ENCODE measurements at regions not wholly inside any gene's neighbourhood (a gene's known extent, or its start where the extent isn't known, plus 50 kb on each side); places are given as distances from the start of the nearest gene placed in this dataset.

DNA sequence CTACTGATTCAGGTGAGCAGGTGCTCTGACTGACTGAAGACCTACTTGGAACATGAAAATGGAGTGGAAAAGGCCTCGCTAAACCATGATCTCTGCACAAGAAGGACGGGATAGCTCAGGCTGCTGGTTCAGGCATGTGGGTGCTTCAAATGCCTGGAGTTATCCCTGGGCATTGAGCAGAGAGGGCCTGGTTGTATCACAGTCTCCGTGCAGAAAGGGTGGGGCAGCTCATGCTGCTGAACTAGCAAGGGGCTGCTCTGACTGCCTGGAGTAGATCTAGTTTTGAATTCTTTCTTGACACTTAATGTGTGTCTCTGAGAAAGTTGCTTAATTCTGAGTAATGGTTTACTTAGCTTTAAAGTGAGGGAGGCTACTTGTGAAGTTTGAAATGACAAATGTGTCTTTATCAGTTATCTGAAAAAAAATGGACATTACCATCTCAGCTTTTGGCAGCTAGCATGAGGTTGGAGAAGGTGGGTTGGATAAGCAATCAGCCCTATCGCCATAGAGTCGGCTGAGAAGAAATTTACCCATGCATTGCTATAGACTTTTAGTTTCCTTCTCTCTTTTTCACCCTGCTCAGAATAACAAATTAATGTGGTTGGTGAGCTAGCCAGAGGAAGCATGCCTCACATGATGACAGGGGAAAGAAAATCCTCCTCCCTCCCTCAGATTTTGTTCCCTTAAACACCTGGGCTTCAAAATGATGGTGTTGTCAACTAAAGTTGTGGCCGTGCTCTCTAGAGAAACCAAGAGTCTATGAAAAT lies 832.4 kb downstream of the STIM2 start:
- peak overlapping the region; percentile 57; the same call in 1 of the 2 replicates for H2AFZ ChIP-seq
- ATAC-seq: no peak

More for the DNA sequence above, 832.4 kb downstream of the STIM2 start:
- H3K27ac ChIP-seq (ENCODE audit: low read depth): no peak overlapping the region
- Mint-ChIP-seq H3K27me3 (ENCODE audit: insufficient read depth, low read depth, poor library complexity) (peaks cover 2% of the 10 kb centered on the region), H3K4me3 (no peak overlapping the region), H3K36me3 (ENCODE audit: low read depth) (no peaks in the 10 kb centered on the region), H3K27ac (no peak overlapping the region), H3K9me3 (no peaks in the 10 kb centered on the region), H3K4me1 (no peaks in the 10 kb centered on the region; the same call in 2 of the 3 replicates)
- DNase-seq (ENCODE audit: low spot score): no peak
- H3F3A ChIP-seq (replicated peaks; ENCODE audit: low read depth): no peaks in the 10 kb centered on the region
- H3K79me2 ChIP-seq (replicated peaks; ENCODE audit: insufficient read depth): no peaks in the 10 kb centered on the region
- H3K4me3 ChIP-seq: no peak overlapping the region
- no peaks in the 10 kb centered on the region for H3K27me3 ChIP-seq (ENCODE audit: insufficient read depth)
- no peaks in the 10 kb centered on the region for H3K4me1 ChIP-seq (ENCODE audit: insufficient read depth)
- H3K9me2 ChIP-seq (ENCODE audit: insufficient read depth): peaks cover 4% of the 10 kb centered on the region; the same call in 1 of the 2 replicates
- no peak overlapping the region for H3K4me2 ChIP-seq
- no peaks in the 10 kb centered on the region for H4K20me1 ChIP-seq (replicated peaks; ENCODE audit: insufficient read depth)
- H3K36me3 ChIP-seq (ENCODE audit: insufficient read depth): no peaks in the 10 kb centered on the region
- TF ChIP-seq EZH2phosphoT487 (IDR thresholded peaks at IDR 0.05; ENCODE audit: unreplicated experiment): no peak
- TF ChIP-seq ZNF114 (CRISPR knock-in tag; IDR thresholded peaks at IDR 0.05): no peak
- TF ChIP-seq REST (IDR thresholded peaks at IDR 0.05; ENCODE audit: unreplicated experiment): no peak
- TF ChIP-seq STAT1 (IDR thresholded peaks at IDR 0.05; ENCODE audit: unreplicated experiment): no peak
- TF ChIP-seq EZH2 (IDR thresholded peaks at IDR 0.05; ENCODE audit: low read depth, unreplicated experiment): no peak
- TF ChIP-seq ZNF331 (CRISPR knock-in tag; IDR thresholded peaks at IDR 0.05; ENCODE audit: low read depth): no peak
- TF ChIP-seq JUNB (IDR thresholded peaks at IDR 0.05; ENCODE audit: unreplicated experiment): no peak
- TF ChIP-seq CREB1 (CRISPR knock-in tag; IDR thresholded peaks at IDR 0.05; ENCODE audit: low read depth): no peak
- TF ChIP-seq, protein P1, sequence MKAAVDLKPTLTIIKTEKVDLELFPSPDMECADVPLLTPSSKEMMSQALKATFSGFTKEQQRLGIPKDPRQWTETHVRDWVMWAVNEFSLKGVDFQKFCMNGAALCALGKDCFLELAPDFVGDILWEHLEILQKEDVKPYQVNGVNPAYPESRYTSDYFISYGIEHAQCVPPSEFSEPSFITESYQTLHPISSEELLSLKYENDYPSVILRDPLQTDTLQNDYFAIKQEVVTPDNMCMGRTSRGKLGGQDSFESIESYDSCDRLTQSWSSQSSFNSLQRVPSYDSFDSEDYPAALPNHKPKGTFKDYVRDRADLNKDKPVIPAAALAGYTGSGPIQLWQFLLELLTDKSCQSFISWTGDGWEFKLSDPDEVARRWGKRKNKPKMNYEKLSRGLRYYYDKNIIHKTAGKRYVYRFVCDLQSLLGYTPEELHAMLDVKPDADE (IDR thresholded peaks at IDR 0.05): no peak
- TF ChIP-seq, protein P2, sequence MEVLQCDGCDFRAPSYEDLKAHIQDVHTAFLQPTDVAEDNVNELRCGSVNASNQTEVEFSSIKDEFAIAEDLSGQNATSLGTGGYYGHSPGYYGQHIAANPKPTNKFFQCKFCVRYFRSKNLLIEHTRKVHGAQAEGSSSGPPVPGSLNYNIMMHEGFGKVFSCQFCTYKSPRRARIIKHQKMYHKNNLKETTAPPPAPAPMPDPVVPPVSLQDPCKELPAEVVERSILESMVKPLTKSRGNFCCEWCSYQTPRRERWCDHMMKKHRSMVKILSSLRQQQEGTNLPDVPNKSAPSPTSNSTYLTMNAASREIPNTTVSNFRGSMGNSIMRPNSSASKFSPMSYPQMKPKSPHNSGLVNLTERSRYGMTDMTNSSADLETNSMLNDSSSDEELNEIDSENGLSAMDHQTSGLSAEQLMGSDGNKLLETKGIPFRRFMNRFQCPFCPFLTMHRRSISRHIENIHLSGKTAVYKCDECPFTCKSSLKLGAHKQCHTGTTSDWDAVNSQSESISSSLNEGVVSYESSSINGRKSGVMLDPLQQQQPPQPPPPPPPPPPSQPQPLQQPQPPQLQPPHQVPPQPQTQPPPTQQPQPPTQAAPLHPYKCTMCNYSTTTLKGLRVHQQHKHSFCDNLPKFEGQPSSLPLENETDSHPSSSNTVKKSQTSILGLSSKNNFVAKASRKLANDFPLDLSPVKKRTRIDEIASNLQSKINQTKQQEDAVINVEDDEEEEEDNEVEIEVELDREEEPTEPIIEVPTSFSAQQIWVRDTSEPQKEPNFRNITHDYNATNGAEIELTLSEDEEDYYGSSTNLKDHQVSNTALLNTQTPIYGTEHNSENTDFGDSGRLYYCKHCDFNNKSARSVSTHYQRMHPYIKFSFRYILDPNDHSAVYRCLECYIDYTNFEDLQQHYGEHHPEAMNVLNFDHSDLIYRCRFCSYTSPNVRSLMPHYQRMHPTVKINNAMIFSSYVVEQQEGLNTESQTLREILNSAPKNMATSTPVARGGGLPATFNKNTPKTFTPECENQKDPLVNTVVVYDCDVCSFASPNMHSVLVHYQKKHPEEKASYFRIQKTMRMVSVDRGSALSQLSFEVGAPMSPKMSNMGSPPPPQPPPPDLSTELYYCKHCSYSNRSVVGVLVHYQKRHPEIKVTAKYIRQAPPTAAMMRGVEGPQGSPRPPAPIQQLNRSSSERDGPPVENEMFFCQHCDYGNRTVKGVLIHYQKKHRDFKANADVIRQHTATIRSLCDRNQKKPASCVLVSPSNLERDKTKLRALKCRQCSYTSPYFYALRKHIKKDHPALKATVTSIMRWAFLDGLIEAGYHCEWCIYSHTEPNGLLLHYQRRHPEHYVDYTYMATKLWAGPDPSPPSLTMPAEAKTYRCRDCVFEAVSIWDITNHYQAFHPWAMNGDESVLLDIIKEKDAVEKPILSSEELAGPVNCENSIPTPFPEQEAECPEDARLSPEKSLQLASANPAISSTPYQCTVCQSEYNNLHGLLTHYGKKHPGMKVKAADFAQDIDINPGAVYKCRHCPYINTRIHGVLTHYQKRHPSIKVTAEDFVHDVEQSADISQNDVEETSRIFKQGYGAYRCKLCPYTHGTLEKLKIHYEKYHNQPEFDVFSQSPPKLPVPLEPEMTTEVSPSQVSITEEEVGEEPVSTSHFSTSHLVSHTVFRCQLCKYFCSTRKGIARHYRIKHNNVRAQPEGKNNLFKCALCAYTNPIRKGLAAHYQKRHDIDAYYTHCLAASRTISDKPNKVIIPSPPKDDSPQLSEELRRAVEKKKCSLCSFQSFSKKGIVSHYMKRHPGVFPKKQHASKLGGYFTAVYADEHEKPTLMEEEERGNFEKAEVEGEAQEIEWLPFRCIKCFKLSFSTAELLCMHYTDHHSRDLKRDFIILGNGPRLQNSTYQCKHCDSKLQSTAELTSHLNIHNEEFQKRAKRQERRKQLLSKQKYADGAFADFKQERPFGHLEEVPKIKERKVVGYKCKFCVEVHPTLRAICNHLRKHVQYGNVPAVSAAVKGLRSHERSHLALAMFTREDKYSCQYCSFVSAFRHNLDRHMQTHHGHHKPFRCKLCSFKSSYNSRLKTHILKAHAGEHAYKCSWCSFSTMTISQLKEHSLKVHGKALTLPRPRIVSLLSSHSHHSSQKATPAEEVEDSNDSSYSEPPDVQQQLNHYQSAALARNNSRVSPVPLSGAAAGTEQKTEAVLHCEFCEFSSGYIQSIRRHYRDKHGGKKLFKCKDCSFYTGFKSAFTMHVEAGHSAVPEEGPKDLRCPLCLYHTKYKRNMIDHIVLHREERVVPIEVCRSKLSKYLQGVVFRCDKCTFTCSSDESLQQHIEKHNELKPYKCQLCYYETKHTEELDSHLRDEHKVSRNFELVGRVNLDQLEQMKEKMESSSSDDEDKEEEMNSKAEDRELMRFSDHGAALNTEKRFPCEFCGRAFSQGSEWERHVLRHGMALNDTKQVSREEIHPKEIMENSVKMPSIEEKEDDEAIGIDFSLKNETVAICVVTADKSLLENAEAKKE (CRISPR knock-in tag; IDR thresholded peaks at IDR 0.05): no peak
- no peak for TF ChIP-seq POLR2AphosphoS5 (IDR thresholded peaks at IDR 0.05; ENCODE audit: low read depth)
- no peak for TF ChIP-seq NANOG (IDR thresholded peaks at IDR 0.05; ENCODE audit: borderline replicate concordance)
- TF ChIP-seq, protein P3, sequence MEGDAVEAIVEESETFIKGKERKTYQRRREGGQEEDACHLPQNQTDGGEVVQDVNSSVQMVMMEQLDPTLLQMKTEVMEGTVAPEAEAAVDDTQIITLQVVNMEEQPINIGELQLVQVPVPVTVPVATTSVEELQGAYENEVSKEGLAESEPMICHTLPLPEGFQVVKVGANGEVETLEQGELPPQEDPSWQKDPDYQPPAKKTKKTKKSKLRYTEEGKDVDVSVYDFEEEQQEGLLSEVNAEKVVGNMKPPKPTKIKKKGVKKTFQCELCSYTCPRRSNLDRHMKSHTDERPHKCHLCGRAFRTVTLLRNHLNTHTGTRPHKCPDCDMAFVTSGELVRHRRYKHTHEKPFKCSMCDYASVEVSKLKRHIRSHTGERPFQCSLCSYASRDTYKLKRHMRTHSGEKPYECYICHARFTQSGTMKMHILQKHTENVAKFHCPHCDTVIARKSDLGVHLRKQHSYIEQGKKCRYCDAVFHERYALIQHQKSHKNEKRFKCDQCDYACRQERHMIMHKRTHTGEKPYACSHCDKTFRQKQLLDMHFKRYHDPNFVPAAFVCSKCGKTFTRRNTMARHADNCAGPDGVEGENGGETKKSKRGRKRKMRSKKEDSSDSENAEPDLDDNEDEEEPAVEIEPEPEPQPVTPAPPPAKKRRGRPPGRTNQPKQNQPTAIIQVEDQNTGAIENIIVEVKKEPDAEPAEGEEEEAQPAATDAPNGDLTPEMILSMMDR (conservative IDR thresholded peaks at IDR 0.05; ENCODE audit: low read depth in 2 of 2): no peak
